Lung (tissue), 11 donors: ENCODE measurements at regions not wholly inside any gene's neighbourhood (a gene's known extent, or its start where the extent isn't known, plus 50 kb on each side); places are given as distances from the start of the nearest gene placed in this dataset.

Source experiments
- ATAC-seq: fragments of 200-7000 bp; cut with Tn5 transposase; one replicate; pipeline ENCODE4 v1.9.1; 2020; ENCODE audit warnings: moderate number of reproducible peaks; ENCODE audit not compliant: insufficient read depth, low FRiP score
- DNase-seq, 3 donors: peaks; one replicate each; pipeline ENCODE4 v3.0.0-alpha.2; 2013 to 2017
- H3K27ac ChIP-seq, 2 donors: one replicate each; pipeline ENCODE4 v1.5.1; 2013; ENCODE audit warnings: mild to moderate bottlenecking in 2 of 2, moderate library complexity in 2 of 2, control low read depth in 1 of 2, inconsistent platforms in 1 of 2, low read depth in 1 of 2, low read length in 1 of 2
- H3K27me3 ChIP-seq, 3 donors: one replicate each; pipeline ENCODE4 v1.5.1; 2013; ENCODE audit warnings: low read length in 2 of 3; ENCODE audit not compliant: control insufficient read depth in 3 of 3, insufficient read depth in 3 of 3
- H3K36me3 ChIP-seq, 4 donors: one replicate each; pipeline ENCODE4 v1.5.1; 2013; ENCODE audit warnings: low read length in 4 of 4, mild to moderate bottlenecking in 1 of 4, moderate library complexity in 1 of 4; ENCODE audit not compliant: control insufficient read depth in 4 of 4, insufficient read depth in 4 of 4
- H3K4me1 ChIP-seq, 5 donors: one replicate each; pipeline ENCODE4 v1.5.1; 2013; ENCODE audit warnings: low read length in 5 of 5, mild to moderate bottlenecking in 2 of 5, moderate library complexity in 1 of 5; ENCODE audit not compliant: control insufficient read depth in 5 of 5, insufficient read depth in 5 of 5
- H3K4me3 ChIP-seq: one replicate; pipeline ENCODE4 v1.5.1; 2013; ENCODE audit warnings: mild to moderate bottlenecking, control low read depth, moderate library complexity
- H3K9ac ChIP-seq, 2 donors: one replicate each; pipeline ENCODE4 v1.5.1; 2013; ENCODE audit warnings: low read length in 2 of 2, control low read depth in 1 of 2; ENCODE audit not compliant: insufficient read depth in 1 of 2
- H3K9me3 ChIP-seq, 4 donors: one replicate each; pipeline ENCODE4 v1.5.1; 2013; ENCODE audit warnings: low read length in 3 of 4, mild to moderate bottlenecking in 1 of 4, moderate library complexity in 1 of 4; ENCODE audit not compliant: control insufficient read depth in 4 of 4, insufficient read depth in 3 of 4
- CTCF ChIP-seq: IDR thresholded peaks from 2 replicates; pipeline ENCODE4 v1.5.1; 2012; ENCODE audit warnings: mild to moderate bottlenecking; ENCODE audit errors: control extremely low read depth, extremely low read depth
- WGBS, 2 donors: extraction: QIAGEN DNeasy Blood & Tissue Kit; methylation state at CpG; one replicate each; pipeline ENCODE4 v1.1.7; 2013; 5-methylcytosine and 5-hydroxymethylcytosine counted together
- donor health status: control.
- donor health status: control.
- donor health status: Bipolar disorder and iron deficiency.
- donor health status: healthy.
- donor health status: DM: yes; HTN: yes; CAD: no.

- no peak for DNase-seq
- Histone ChIP-seq H3K4me3 (no peak overlapping the region), H3K4me1 (no peaks in the 10 kb centered on the region), H3K36me3 (no peaks in the 10 kb centered on the region), H3K9me3 (peaks cover 0 to 2% (median 0%) of the 10 kb centered on the region in 4 donors), H3K9ac (no peak overlapping the region), H3K27me3 (peaks cover 0 to 13% (median 0%) of the 10 kb centered on the region in 3 donors), H3K27ac (no peak overlapping the region)
- ATAC-seq: no peak
- WGBS, 2 donors: 67 to 81% methylated on average over 2 of the region's 2 CpGs
- TF ChIP-seq CTCF: no peak
Observed at GRCh38 chrX:9253211-9253610, 211.6 kb upstream of the TBL1X start.

- no peak for TF ChIP-seq CTCF
- Histone ChIP-seq H3K4me3 (no peak overlapping the region), H3K9ac (no peak overlapping the region), H3K27me3 (peaks cover 0 to 11% (median 0%) of the 10 kb centered on the region in 3 donors), H3K4me1 (no peaks in the 10 kb centered on the region), H3K27ac (no peak overlapping the region), H3K9me3 (peaks cover 0 to 6% (median 1%) of the 10 kb centered on the region in 4 donors), H3K36me3 (no peaks in the 10 kb centered on the region)
- no peak for ATAC-seq
- no peak for DNase-seq
- 76 to 80% methylated on average over 5 to 6 of the region's 6 CpGs for WGBS, 2 donors
Observed at GRCh38 chrX:9257718-9258420, 207.0 kb upstream of the TBL1X start.

GRCh38 chrX:9258421-9259104 lies 206.3 kb upstream of the TBL1X start:
- DNase-seq (no peak), ATAC-seq (no peak)
- H3K9me3 ChIP-seq: peaks cover 0 to 5% (median 1%) of the 10 kb centered on the region in 4 donors
- H3K4me1 ChIP-seq: no peaks in the 10 kb centered on the region
- 64 to 77% methylated on average over 3 of the region's 3 CpGs for WGBS, 2 donors
- no peaks in the 10 kb centered on the region for H3K36me3 ChIP-seq
- peaks cover 0 to 7% (median 0%) of the 10 kb centered on the region in 3 donors for H3K27me3 ChIP-seq
- no peak overlapping the region for H3K27ac ChIP-seq
- no peak overlapping the region for H3K4me3 ChIP-seq
- H3K9ac ChIP-seq: no peak overlapping the region
- no peak for TF ChIP-seq CTCF
